Peyer's patch (tissue), 4 donors: ENCODE measurements at regions not wholly inside any gene's neighbourhood (a gene's known extent, or its start where the extent isn't known, plus 50 kb on each side); places are given as distances from the start of the nearest gene placed in this dataset.

Source experiments
- DNase-seq, 3 donors: peaks; one replicate each; pipeline ENCODE4 v3.0.0-alpha.2; 2017 to 2019
- H3K27ac ChIP-seq, 4 donors: fragments of 200-600 bp; sonication (generic); one replicate each; pipeline ENCODE4 v1.5.1; 2016 to 2019
- H3K27me3 ChIP-seq, 2 donors: fragments of 200-600 bp; sonication (generic); one replicate each; pipeline ENCODE4 v1.5.1; 2019
- H3K36me3 ChIP-seq, 3 donors: fragments of 200-600 bp; sonication (generic); one replicate each; pipeline ENCODE4 v1.5.1; 2016 to 2019
- H3K4me1 ChIP-seq, 4 donors: fragments of 200-600 bp; sonication (generic); one replicate each; pipeline ENCODE4 v1.5.1; 2016 to 2019
- H3K4me3 ChIP-seq, 4 donors: fragments of 200-600 bp; sonication (generic); 1 replicate in 3 of 4; 2 replicates in 1 of 4; pipeline ENCODE4 v1.5.1; 2016 to 2019; ENCODE audit warnings: mild to moderate bottlenecking in 1 of 4
- H3K9me3 ChIP-seq, 4 donors: fragments of 200-600 bp; sonication (generic); one replicate each; pipeline ENCODE4 v1.5.1; 2016 to 2019; ENCODE audit warnings: mild to moderate bottlenecking in 1 of 4
- CTCF ChIP-seq, 6 experiments: fragments of 450-650 bp in 4 of 6; fragments of 200-600 bp in 2 of 6; sonication (generic) in 1 of 6; IDR thresholded peaks; one replicate each; pipeline ENCODE4 v1.5.1; 2017 to 2019; ENCODE audit warnings: antibody characterized with exemption in 6 of 6, mild to moderate bottlenecking in 3 of 6, moderate library complexity in 1 of 6
- POLR2A ChIP-seq, 2 donors: fragments of 450-650 bp; IDR thresholded peaks; one replicate each; pipeline ENCODE4 v1.5.1; 2017; ENCODE audit warnings: antibody characterized with exemption in 2 of 2, mild to moderate bottlenecking in 2 of 2, moderate library complexity in 2 of 2

- Histone ChIP-seq H3K27me3 (no peaks in the 10 kb centered on the region), H3K9me3 (no peaks in the 10 kb centered on the region), H3K36me3 (no peaks in the 10 kb centered on the region), H3K27ac (no peak overlapping the region), H3K4me1 (no peaks in the 10 kb centered on the region), H3K4me3 (no peak overlapping the region)
- no peak for TF ChIP-seq CTCF (IDR thresholded peaks at IDR 0.05)
- no peak for TF ChIP-seq POLR2A (IDR thresholded peaks at IDR 0.05)
- no peak for DNase-seq
Measured at GRCh38 chr5:167177736-167178135, 1113.7 kb upstream of the WWC1 start.

- H3K9me3 ChIP-seq: no peaks in the 10 kb centered on the region
- DNase-seq: no peak
Measured at GRCh38 chr5:167180906-167181305, 1110.5 kb upstream of the WWC1 start.

GRCh38 chr5:167205881-167206280, 1085.6 kb upstream of the WWC1 start:
- no peaks in the 10 kb centered on the region for H3K27me3 ChIP-seq
- TF ChIP-seq CTCF (IDR thresholded peaks at IDR 0.05): no peak
- TF ChIP-seq POLR2A (IDR thresholded peaks at IDR 0.05): no peak
- H3K9me3 ChIP-seq: no peaks in the 10 kb centered on the region
- no peak for DNase-seq
- H3K4me3 ChIP-seq: no peak overlapping the region
- H3K27ac ChIP-seq: no peak overlapping the region
- H3K4me1 ChIP-seq: no peaks in the 10 kb centered on the region
- no peaks in the 10 kb centered on the region for H3K36me3 ChIP-seq

More at GRCh38 chr5:167180906-167181305, 1110.5 kb upstream of the WWC1 start:
- TF ChIP-seq CTCF (IDR thresholded peaks at IDR 0.05): no peak
- TF ChIP-seq POLR2A (IDR thresholded peaks at IDR 0.05): no peak
- Histone ChIP-seq H3K4me1 (no peaks in the 10 kb centered on the region), H3K27me3 (no peaks in the 10 kb centered on the region), H3K36me3 (no peaks in the 10 kb centered on the region), H3K4me3 (no peak overlapping the region), H3K27ac (no peak overlapping the region)

- H3K27me3 ChIP-seq: no peaks in the 10 kb centered on the region
- TF ChIP-seq CTCF (IDR thresholded peaks at IDR 0.05) (no peak), POLR2A (IDR thresholded peaks at IDR 0.05) (no peak)
- no peaks in the 10 kb centered on the region for H3K4me1 ChIP-seq
- no peak overlapping the region for H3K4me3 ChIP-seq
- no peak for DNase-seq
- H3K36me3 ChIP-seq: no peaks in the 10 kb centered on the region
- H3K9me3 ChIP-seq: no peaks in the 10 kb centered on the region
- H3K27ac ChIP-seq: no peak overlapping the region
Measured at GRCh38 chr5:167207081-167207480, 1084.4 kb upstream of the WWC1 start.

- H3K27ac ChIP-seq: no peak overlapping the region
- H3K27me3 ChIP-seq: no peaks in the 10 kb centered on the region
- no peaks in the 10 kb centered on the region for H3K9me3 ChIP-seq
- H3K4me1 ChIP-seq: no peaks in the 10 kb centered on the region
- H3K4me3 ChIP-seq: no peak overlapping the region
- no peaks in the 10 kb centered on the region for H3K36me3 ChIP-seq
- no peak for TF ChIP-seq POLR2A (IDR thresholded peaks at IDR 0.05)
- no peak for TF ChIP-seq CTCF (IDR thresholded peaks at IDR 0.05)
- no peak for DNase-seq
Measured at GRCh38 chr5:167208911-167209310, 1082.5 kb upstream of the WWC1 start.

- no peak overlapping the region for H3K27ac ChIP-seq
- no peaks in the 10 kb centered on the region for H3K9me3 ChIP-seq
- H3K36me3 ChIP-seq: no peaks in the 10 kb centered on the region
- TF ChIP-seq CTCF (IDR thresholded peaks at IDR 0.05) (no peak), POLR2A (IDR thresholded peaks at IDR 0.05) (no peak)
- DNase-seq: no peak
- H3K27me3 ChIP-seq: no peaks in the 10 kb centered on the region
- no peaks in the 10 kb centered on the region for H3K4me1 ChIP-seq
- no peak overlapping the region for H3K4me3 ChIP-seq
Measured at GRCh38 chr5:167217097-167217743, 1074.2 kb upstream of the WWC1 start.
